ENCODE measurements at regions not wholly inside any gene's neighbourhood (a gene's known extent, or its start where the extent isn't known, plus 50 kb on each side); places are given as distances from the start of the nearest gene placed in this dataset.

- H3K9ac ChIP-seq (ENCODE audit: low read length), result no peak overlapping the region
- no peaks in the 10 kb centered on the region for H3K9me3 ChIP-seq (replicated peaks; ENCODE audit: insufficient read depth, low read length)
- no peaks in the 10 kb centered on the region for H3K9me2 ChIP-seq (replicated peaks; ENCODE audit: insufficient read depth, low read length)
- H3F3A ChIP-seq (ENCODE audit: insufficient read depth, low read length), result no peaks in the 10 kb centered on the region
- DNase-seq, result no peak
- H3K27me3 ChIP-seq (replicated peaks; ENCODE audit: insufficient read depth, low read length), result no peaks in the 10 kb centered on the region
- no peaks in the 10 kb centered on the region for H4K20me1 ChIP-seq (ENCODE audit: insufficient read depth, low read length)
- no peak overlapping the region for H2AFZ ChIP-seq (ENCODE audit: low read length)
- no peak overlapping the region for H3K27ac ChIP-seq (ENCODE audit: low read length)
- H3K4me3 ChIP-seq (ENCODE audit: low read length), result no peak overlapping the region
- H3K36me3 ChIP-seq (replicated peaks; ENCODE audit: insufficient read depth, low read length), result no peaks in the 10 kb centered on the region
- 0 out of 2 replicates have a peak, but pooled peaks cover 5% of the 10 kb centered on the region for H3K4me1 ChIP-seq (ENCODE audit: low read length)
- no peaks in the 10 kb centered on the region for H3K79me2 ChIP-seq (ENCODE audit: low read length)
- TF ChIP-seq EZH2phosphoT487 (IDR thresholded peaks at IDR 0.05; ENCODE audit: low read length) (no peak), EZH2 (optimal IDR thresholded peaks at IDR 0.05; ENCODE audit: low read depth, low read length) (no peak)
- no peak overlapping the region for H3K4me2 ChIP-seq (ENCODE audit: low read depth, low read length)
Measured at GRCh38 chr17:20920095-20920814, 122.6 kb downstream of the USP22 start.

GRCh38 chr17:20920815-20921199, 122.0 kb downstream of the USP22 start:
- Histone ChIP-seq H3K79me2 (ENCODE audit: low read length) (no peaks in the 10 kb centered on the region), H3K27ac (ENCODE audit: low read length) (no peak overlapping the region), H3K4me3 (ENCODE audit: low read length) (no peak overlapping the region), H3K9me3 (replicated peaks; ENCODE audit: insufficient read depth, low read length) (no peaks in the 10 kb centered on the region), H3K9ac (ENCODE audit: low read length) (no peak overlapping the region), H3K9me2 (replicated peaks; ENCODE audit: insufficient read depth, low read length) (no peaks in the 10 kb centered on the region), H2AFZ (ENCODE audit: low read length) (no peak overlapping the region), H3K4me1 (ENCODE audit: low read length) (peaks cover 8% of the 10 kb centered on the region; the same call in 1 of the 2 replicates), H3F3A (ENCODE audit: insufficient read depth, low read length) (no peaks in the 10 kb centered on the region), H3K4me2 (ENCODE audit: low read depth, low read length) (no peak overlapping the region), H3K27me3 (replicated peaks; ENCODE audit: insufficient read depth, low read length) (no peaks in the 10 kb centered on the region), H3K36me3 (replicated peaks; ENCODE audit: insufficient read depth, low read length) (no peaks in the 10 kb centered on the region), H4K20me1 (ENCODE audit: insufficient read depth, low read length) (no peaks in the 10 kb centered on the region)
- DNase-seq, result no peak
- TF ChIP-seq CTCF (IDR thresholded peaks at IDR 0.05; ENCODE audit: low read length) (no peak), EZH2 (optimal IDR thresholded peaks at IDR 0.05; ENCODE audit: low read depth, low read length) (no peak), EZH2phosphoT487 (IDR thresholded peaks at IDR 0.05; ENCODE audit: low read length) (no peak)

GRCh38 chr17:20922128-20922670, 120.6 kb downstream of the USP22 start:
- Histone ChIP-seq H3F3A (ENCODE audit: insufficient read depth, low read length) (no peaks in the 10 kb centered on the region), H3K27me3 (replicated peaks; ENCODE audit: insufficient read depth, low read length) (no peaks in the 10 kb centered on the region), H3K9ac (ENCODE audit: low read length) (no peak overlapping the region), H3K27ac (ENCODE audit: low read length) (no peak overlapping the region), H3K9me3 (replicated peaks; ENCODE audit: insufficient read depth, low read length) (no peaks in the 10 kb centered on the region), H3K79me2 (ENCODE audit: low read length) (no peaks in the 10 kb centered on the region), H3K9me2 (replicated peaks; ENCODE audit: insufficient read depth, low read length) (no peaks in the 10 kb centered on the region), H3K4me1 (ENCODE audit: low read length) (peaks cover 5% of the 10 kb centered on the region; the same call in 1 of the 2 replicates), H3K36me3 (replicated peaks; ENCODE audit: insufficient read depth, low read length) (no peaks in the 10 kb centered on the region), H2AFZ (ENCODE audit: low read length) (no peak overlapping the region), H3K4me3 (ENCODE audit: low read length) (no peak overlapping the region), H3K4me2 (ENCODE audit: low read depth, low read length) (no peak overlapping the region), H4K20me1 (ENCODE audit: insufficient read depth, low read length) (no peaks in the 10 kb centered on the region)
- DNase-seq, result no peak
- TF ChIP-seq CTCF (IDR thresholded peaks at IDR 0.05; ENCODE audit: low read length) (no peak), EZH2phosphoT487 (IDR thresholded peaks at IDR 0.05; ENCODE audit: low read length) (no peak), EZH2 (optimal IDR thresholded peaks at IDR 0.05; ENCODE audit: low read depth, low read length) (no peak)

GRCh38 chr17:20924306-20924705, 118.5 kb downstream of the USP22 start:
- 0 out of 2 replicates have a peak overlapping the region, but pooled peaks have one; percentile 10 for H2AFZ ChIP-seq (ENCODE audit: low read length)
- TF ChIP-seq EZH2phosphoT487 (IDR thresholded peaks at IDR 0.05; ENCODE audit: low read length) (no peak), CTCF (IDR thresholded peaks at IDR 0.05; ENCODE audit: low read length) (no peak), EZH2 (optimal IDR thresholded peaks at IDR 0.05; ENCODE audit: low read depth, low read length) (no peak)
- H3K27me3 ChIP-seq (replicated peaks; ENCODE audit: insufficient read depth, low read length), result no peaks in the 10 kb centered on the region

More at GRCh38 chr17:20924306-20924705, 118.5 kb downstream of the USP22 start:
- H3K27ac ChIP-seq (ENCODE audit: low read length), result no peak overlapping the region
- no peak for DNase-seq
- H3K4me3 ChIP-seq (ENCODE audit: low read length), result no peak overlapping the region
- no peaks in the 10 kb centered on the region for H3K9me3 ChIP-seq (replicated peaks; ENCODE audit: insufficient read depth, low read length)
- no peak overlapping the region for H3K4me2 ChIP-seq (ENCODE audit: low read depth, low read length)
- no peaks in the 10 kb centered on the region for H3K36me3 ChIP-seq (replicated peaks; ENCODE audit: insufficient read depth, low read length)
- H3K4me1 ChIP-seq (ENCODE audit: low read length), result peaks cover 5% of the 10 kb centered on the region; the same call in 1 of the 2 replicates
- no peaks in the 10 kb centered on the region for H3K9me2 ChIP-seq (replicated peaks; ENCODE audit: insufficient read depth, low read length)
- no peak overlapping the region for H3K9ac ChIP-seq (ENCODE audit: low read length)
- H3K79me2 ChIP-seq (ENCODE audit: low read length), result no peaks in the 10 kb centered on the region
- no peaks in the 10 kb centered on the region for H4K20me1 ChIP-seq (ENCODE audit: insufficient read depth, low read length)
- H3F3A ChIP-seq (ENCODE audit: insufficient read depth, low read length), result no peaks in the 10 kb centered on the region

Data from MM.1S (cell line).